HG02678 (cell line): ENCODE measurements at regions not wholly inside any gene's neighbourhood (a gene's known extent, or its start where the extent isn't known, plus 50 kb on each side); places are given as distances from the start of the nearest gene placed in this dataset.

Experiments
- ATAC-seq: cut with Tn5 transposase; IDR thresholded peaks from one replicate; pipeline ENCODE4 v1.9.1; 2021; ENCODE audit warnings: mild to moderate bottlenecking, moderate library complexity; ENCODE audit not compliant: unreplicated experiment

- ATAC-seq, result no peak
Observed at GRCh38 chr2:151197184-151198108, 64.2 kb downstream of the RBM43 start.

- no peak for ATAC-seq
Observed at GRCh38 chr2:151193576-151193975, 68.1 kb downstream of the RBM43 start.

- ATAC-seq, result no peak
Observed at GRCh38 chr2:151192681-151193080, 69.0 kb downstream of the RBM43 start.

GRCh38 chr2:151191001-151191400, 70.7 kb downstream of the RBM43 start:
- ATAC-seq, result no peak

- ATAC-seq, result no peak
Observed at GRCh38 chr2:151189125-151189524, 72.5 kb downstream of the RBM43 start.

GRCh38 chr2:151186011-151186410, 75.7 kb downstream of the RBM43 start:
- ATAC-seq, result no peak

- no peak for ATAC-seq
Observed at GRCh38 chr2:151182899-151183809, 78.5 kb downstream of the RBM43 start.

- ATAC-seq, result no peak
Observed at GRCh38 chr2:151182396-151182795, 79.3 kb downstream of the RBM43 start.

- no peak for ATAC-seq
Observed at GRCh38 chr2:151181524-151181923, 80.1 kb downstream of the RBM43 start.

- ATAC-seq, result no peak
Observed at GRCh38 chr2:151180123-151180522, 81.5 kb downstream of the RBM43 start.

- ATAC-seq, result no peak
Observed at GRCh38 chr2:151178207-151178606, 83.5 kb downstream of the RBM43 start.

GRCh38 chr2:151177756-151178155, 83.9 kb downstream of the RBM43 start:
- no peak for ATAC-seq

- no peak for ATAC-seq
Observed at GRCh38 chr2:151176661-151177060, 85.0 kb downstream of the RBM43 start.

GRCh38 chr2:151175864-151176263, 85.8 kb downstream of the RBM43 start:
- no peak for ATAC-seq

- ATAC-seq, result no peak
Observed at GRCh38 chr2:151174127-151174526, 87.5 kb downstream of the RBM43 start.

GRCh38 chr2:151171186-151171585, 90.5 kb downstream of the RBM43 start:
- ATAC-seq, result no peak

- ATAC-seq, result no peak
Observed at GRCh38 chr2:151166410-151166809, 95.3 kb downstream of the RBM43 start.

- ATAC-seq, result no peak
Observed at GRCh38 chr2:151165105-151165684, 96.5 kb downstream of the RBM43 start.

- no peak for ATAC-seq
Observed at GRCh38 chr2:151161821-151162551, 99.7 kb downstream of the RBM43 start.

- ATAC-seq, result no peak
Observed at GRCh38 chr2:151159109-151159662, 102.5 kb downstream of the RBM43 start.
